ENCODE measurements at regions not wholly inside any gene's neighbourhood (a gene's known extent, or its start where the extent isn't known, plus 50 kb on each side); places are given as distances from the start of the nearest gene placed in this dataset.

- in situ Hi-C loops (cut with MboI; ENCODE audit: low sequenced_read_pairs) = no loop called here
Measured at GRCh38 chr7:134391223-134391622, 67.7 kb downstream of the AKR1B1 start.

GRCh38 chr7:134388336-134389019, 70.4 kb downstream of the AKR1B1 start:
- in situ Hi-C loops (cut with MboI; ENCODE audit: low sequenced_read_pairs) = no loop called here

- in situ Hi-C loops (cut with MboI; ENCODE audit: low sequenced_read_pairs) = loop anchor here (10.0 kb wide), 1 partner anchor 106 kb away; no protein-coding TSS in a partner anchor
Measured at GRCh38 chr7:134378562-134378961, 61.8 kb upstream of the SLC35B4 start.

GRCh38 chr7:134376693-134377092, 60.0 kb upstream of the SLC35B4 start:
- in situ Hi-C loops (cut with MboI; ENCODE audit: low sequenced_read_pairs) = loop anchor here (10.0 kb wide), 1 partner anchor 108 kb away; no protein-coding TSS in a partner anchor

GRCh38 chr7:134375206-134375605, 58.5 kb upstream of the SLC35B4 start:
- in situ Hi-C loops (cut with MboI; ENCODE audit: low sequenced_read_pairs) = loop anchor here (10.0 kb wide), 1 partner anchor 110 kb away; no protein-coding TSS in a partner anchor

GRCh38 chr7:134374791-134375190, 58.1 kb upstream of the SLC35B4 start:
- in situ Hi-C loops (cut with MboI; ENCODE audit: low sequenced_read_pairs) = loop anchor here (10.0 kb wide), 1 partner anchor 110 kb away; no protein-coding TSS in a partner anchor

GRCh38 chr7:134374291-134374690, 57.6 kb upstream of the SLC35B4 start:
- in situ Hi-C loops (cut with MboI; ENCODE audit: low sequenced_read_pairs) = loop anchor here (10.0 kb wide), 1 partner anchor 111 kb away; no protein-coding TSS in a partner anchor

- in situ Hi-C loops (cut with MboI; ENCODE audit: low sequenced_read_pairs) = loop anchor here (10.0 kb wide), 1 partner anchor 112 kb away; no protein-coding TSS in a partner anchor
Measured at GRCh38 chr7:134372858-134373257, 56.1 kb upstream of the SLC35B4 start.

GRCh38 chr7:134371971-134372370, 55.2 kb upstream of the SLC35B4 start:
- in situ Hi-C loops (cut with MboI; ENCODE audit: low sequenced_read_pairs) = loop anchor here (10.0 kb wide), 1 partner anchor 113 kb away; no protein-coding TSS in a partner anchor

GRCh38 chr7:134371536-134371935, 54.8 kb upstream of the SLC35B4 start:
- in situ Hi-C loops (cut with MboI; ENCODE audit: low sequenced_read_pairs) = loop anchor here (10.0 kb wide), 1 partner anchor 113 kb away; no protein-coding TSS in a partner anchor

GRCh38 chr7:134370135-134370534, 53.4 kb upstream of the SLC35B4 start:
- in situ Hi-C loops (cut with MboI; ENCODE audit: low sequenced_read_pairs) = loop anchor here (10.0 kb wide), 1 partner anchor 115 kb away; no protein-coding TSS in a partner anchor

GRCh38 chr7:134368851-134369544, 52.3 kb upstream of the SLC35B4 start:
- in situ Hi-C loops (cut with MboI; ENCODE audit: low sequenced_read_pairs) = no loop called here

GRCh38 chr7:134367956-134368749, 51.4 kb upstream of the SLC35B4 start:
- in situ Hi-C loops (cut with MboI; ENCODE audit: low sequenced_read_pairs) = no loop called here
